GM19035 (cell line): ENCODE measurements at regions not wholly inside any gene's neighbourhood (a gene's known extent, or its start where the extent isn't known, plus 50 kb on each side); places are given as distances from the start of the nearest gene placed in this dataset.
A peak's percentile ranks its signal among the peaks of the same experiment; 100 is the strongest.

Experiments
- ATAC-seq: cut with Tn5 transposase; IDR thresholded peaks from one replicate; pipeline ENCODE4 v1.9.1; 2021; ENCODE audit not compliant: unreplicated experiment

- no peak for ATAC-seq
Measured at GRCh38 chr5:86875539-86875938, 257.8 kb downstream of the COX7C start.

DNA sequence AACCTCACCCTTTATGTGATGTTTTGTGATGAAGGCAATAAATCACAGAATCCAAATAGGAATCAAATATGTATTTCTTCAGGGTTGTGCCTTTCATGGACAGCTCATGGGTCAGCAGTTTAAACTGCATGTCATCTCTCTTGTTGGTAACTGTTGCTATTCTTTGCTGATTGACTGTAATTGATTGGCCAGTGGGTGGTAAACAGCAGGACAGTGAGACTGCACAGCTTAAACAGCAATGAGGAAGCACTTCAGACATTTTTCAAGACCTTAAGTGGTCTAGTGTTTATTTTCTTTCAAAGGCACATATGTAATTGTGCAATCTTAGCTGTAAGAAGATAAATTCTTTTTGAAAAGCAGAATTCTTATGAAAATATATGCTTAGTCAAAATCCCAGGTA is 260.5 kb downstream of the COX7C start:
- ATAC-seq, result no peak

DNA sequence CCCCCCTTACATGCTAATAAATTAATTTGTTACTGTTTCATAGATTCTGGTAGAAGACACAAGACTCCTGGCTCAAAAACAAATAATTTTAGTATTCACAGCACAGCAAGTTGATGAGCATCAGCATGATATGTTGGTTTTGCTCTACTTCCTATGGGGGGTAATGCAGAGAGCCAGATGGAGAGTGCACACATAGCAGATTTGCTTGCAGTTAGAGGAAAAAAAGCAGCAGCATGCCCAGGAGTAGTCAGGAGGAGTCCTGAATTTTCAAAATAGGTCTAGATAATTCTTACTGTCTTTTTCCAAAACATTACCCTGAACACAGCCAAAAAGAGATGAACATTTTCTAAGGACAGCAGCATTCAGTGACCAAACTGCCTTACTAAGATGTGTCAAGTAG is 261.3 kb downstream of the COX7C start:
- no peak for ATAC-seq

- peak; percentile 8 for ATAC-seq
Measured at GRCh38 chr5:86880344-86880743, 262.6 kb downstream of the COX7C start.

DNA sequence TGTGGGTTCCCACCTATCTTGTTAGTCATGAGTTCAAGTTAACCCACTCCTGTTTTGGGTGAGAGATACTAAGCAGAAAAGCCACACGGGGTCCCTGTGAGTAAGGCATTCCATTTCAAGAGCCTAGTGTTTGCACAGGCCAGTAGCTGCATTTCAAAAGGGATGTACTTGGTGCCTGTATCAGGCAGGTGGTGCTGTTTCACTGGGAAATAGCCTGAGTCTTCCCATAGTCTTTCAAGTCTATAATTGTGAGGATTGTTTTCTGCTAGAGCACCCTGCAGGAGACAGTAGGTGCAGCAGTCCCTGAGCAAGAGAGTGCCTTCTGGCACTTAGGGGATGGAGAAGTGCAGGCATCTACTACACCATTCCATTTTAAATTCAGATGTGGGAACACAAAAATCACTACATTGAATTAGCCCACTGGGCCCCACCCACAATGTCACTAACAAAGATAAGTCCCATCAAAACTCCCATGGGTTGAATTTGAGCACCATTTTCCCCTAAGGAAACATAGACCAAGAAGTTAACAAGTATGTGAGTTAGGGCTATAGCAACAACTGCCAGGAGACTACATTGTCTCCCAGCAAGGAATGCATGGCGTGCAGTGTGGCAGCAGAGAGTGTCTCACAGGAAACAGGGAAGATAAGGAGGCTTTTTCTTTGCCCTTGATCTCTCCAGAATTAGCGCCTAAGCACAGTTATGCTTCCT is 263.2 kb downstream of the COX7C start:
- ATAC-seq, result peak; percentile 89

- no peak for ATAC-seq
Measured at GRCh38 chr5:86881493-86882090, 263.9 kb downstream of the COX7C start.

DNA sequence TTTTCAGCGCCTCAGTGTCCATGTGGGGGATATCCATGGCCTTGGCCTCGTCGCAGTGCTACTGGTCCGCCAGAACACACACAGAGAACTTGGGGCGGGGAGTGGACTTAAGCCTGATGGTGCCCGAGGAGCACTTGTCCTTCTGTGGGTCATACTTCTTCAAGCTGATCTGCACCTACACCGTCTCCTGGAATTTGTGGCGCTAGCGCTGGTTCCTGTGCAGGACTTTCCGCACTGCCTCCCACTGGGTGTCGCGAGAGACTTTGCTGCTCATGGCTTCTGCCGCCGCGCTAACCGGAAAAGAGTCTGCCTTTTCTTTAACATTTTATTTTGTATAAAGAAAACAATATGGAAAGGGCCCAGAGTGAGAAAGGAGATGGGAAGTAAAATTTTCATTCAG is 266.9 kb downstream of the COX7C start:
- no peak for ATAC-seq

GRCh38 chr5:86885011-86885410 is 267.3 kb downstream of the COX7C start:
- ATAC-seq, result no peak

DNA sequence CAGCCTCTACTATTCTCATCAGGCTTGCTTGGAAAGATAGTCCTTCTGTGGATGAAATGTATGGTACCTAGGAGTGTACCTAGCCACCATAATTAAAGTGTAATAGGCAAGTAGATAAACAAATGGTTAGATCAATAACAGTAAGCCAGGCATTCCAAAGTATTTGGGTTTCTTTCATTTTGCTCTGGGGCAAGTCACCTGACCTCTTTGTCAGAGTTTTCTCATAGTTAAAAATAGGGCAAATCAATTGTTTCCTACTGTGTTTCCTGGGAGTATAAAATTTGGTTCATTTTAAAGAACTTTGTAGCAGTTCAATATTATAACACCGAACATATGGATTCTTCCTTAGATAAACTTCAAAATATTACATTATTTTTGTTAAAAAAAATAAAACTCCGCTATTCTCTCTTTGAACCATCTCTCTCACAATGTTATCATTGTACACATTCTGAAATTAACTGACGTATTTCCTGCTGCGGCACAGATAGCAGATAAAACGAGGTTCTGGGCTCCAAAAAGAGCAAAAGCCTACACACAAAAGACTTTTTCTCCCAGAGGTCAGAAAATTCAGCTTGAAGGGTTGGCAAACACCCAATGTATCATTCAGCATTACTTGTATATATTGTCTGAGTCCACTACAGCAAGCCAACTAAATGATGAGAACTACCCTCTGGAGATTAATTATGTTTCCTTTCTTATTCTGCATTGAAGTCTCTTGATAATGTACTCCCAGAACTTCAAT is 267.9 kb downstream of the COX7C start:
- ATAC-seq, result no peak

GRCh38 chr5:86890375-86890774 is 272.6 kb downstream of the COX7C start:
- ATAC-seq, result no peak

GRCh38 chr5:86894056-86894455 is 276.3 kb downstream of the COX7C start:
- ATAC-seq, result no peak

DNA sequence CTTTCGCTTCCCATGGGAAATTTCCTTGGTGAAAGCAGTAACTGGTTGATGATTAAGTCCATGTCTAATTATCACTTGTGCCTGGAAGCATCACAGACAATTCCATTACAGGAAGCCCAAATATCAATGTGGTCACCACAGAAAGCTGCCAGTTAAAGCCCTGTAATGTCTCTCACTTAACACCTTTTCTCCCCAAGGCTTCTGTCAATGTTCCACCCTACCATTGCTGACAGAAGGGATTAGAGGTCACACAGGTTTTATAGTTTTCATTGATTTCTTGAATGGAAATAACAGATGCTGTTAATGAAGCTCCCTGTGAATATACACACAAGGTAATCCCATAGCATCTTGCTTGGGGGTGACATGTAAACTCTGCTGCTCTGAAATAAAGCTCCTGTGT is 279.2 kb downstream of the COX7C start:
- ATAC-seq, result no peak

DNA sequence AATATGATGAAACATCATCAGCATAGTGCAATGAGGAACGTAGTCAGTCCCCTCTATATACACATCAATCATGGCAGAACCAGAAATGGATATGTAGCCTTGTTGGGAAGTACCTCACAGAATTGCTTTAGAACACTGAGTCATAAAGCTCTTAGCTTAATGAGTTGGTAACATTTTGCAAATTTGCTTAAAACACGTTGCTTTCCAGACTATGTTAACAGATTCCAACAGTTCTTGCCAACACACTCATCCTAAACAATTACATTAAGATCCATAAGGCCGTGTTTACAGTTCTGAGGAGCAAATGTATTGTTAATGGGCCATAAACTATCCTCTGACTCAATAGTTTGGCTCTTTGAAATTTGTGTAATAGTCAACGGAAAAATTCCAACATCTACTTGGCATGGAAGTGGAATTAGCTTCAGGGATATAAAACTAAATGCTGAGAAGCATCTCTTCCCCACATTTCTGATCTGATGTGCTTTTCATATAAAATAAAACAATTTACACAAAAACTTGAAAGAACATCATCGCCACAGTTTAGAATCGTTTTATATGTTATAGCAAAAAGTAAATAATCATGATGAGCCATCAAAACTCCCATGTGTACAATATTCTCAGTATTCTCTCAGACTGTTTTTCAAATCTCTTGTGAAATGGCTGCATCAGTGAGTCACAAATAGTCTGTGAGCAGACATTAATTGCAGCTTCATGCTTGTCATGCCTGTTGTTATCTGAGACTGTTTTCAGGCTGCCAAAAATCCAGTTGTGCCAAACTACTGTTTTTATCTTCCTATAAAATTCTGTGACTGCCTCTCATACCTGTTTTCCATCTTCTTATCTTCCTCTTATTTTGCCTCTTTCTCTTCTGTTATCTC is 291.9 kb downstream of the COX7C start:
- ATAC-seq, result no peak

DNA sequence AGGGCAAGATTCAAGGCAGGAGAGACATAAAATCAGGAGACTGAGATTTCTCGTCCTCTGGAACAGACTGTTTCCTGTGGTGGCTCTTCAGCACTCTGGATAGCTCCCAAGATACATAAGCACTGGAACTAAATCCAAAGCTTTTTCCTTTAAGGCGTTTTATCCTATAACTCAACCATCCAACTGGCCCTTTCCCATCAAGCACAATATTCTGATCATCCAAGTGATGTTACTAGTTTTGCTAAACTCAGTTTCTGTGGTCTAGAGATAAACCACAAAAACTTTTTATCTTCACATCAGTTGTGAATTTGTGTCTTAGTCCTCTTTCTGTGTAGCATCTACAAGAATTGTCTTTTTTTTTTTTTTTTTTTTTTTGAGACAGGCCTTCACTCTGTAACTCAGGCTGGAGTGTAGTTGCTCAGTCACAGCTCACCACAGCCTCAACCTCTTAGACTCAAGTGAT is 299.4 kb downstream of the COX7C start:
- ATAC-seq, result no peak

- no peak for ATAC-seq
Measured at GRCh38 chr5:86918246-86918645, 300.5 kb downstream of the COX7C start.

- no peak for ATAC-seq
Measured at GRCh38 chr5:86926033-86926432, 308.3 kb downstream of the COX7C start.

DNA sequence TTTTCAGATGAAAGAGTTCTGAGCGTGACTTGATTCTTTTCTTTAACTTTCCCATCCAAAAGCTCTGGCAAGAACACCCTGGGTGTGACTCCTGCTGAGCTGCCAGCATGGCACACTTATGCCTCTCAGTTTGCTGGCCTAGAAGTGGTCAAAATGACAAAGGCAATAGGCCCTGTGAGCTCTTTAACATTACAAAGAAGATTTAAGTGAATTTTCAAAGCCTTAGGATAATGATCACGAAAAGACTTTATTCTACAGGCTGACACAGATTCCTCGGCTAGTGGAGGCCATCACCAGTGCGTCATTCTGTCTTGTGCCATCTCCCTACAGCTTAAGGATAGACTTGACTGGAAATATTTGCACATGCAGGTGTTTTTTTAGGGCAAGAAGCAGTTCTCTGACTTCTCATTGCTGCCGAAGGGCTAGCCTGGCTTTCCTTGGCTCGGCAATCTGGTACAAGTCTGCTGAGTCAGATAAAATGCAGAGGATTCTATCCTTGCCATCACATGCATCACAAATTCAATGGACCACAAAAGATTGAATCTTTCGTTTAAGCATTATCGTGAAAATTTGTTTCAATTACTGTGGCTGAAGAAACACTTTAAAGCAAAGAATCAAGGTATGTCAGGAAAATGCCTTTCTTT is 311.5 kb downstream of the COX7C start:
- ATAC-seq, result no peak

- ATAC-seq, result no peak
Measured at GRCh38 chr5:86951761-86952160, 315.9 kb upstream of the RASA1 start.

DNA sequence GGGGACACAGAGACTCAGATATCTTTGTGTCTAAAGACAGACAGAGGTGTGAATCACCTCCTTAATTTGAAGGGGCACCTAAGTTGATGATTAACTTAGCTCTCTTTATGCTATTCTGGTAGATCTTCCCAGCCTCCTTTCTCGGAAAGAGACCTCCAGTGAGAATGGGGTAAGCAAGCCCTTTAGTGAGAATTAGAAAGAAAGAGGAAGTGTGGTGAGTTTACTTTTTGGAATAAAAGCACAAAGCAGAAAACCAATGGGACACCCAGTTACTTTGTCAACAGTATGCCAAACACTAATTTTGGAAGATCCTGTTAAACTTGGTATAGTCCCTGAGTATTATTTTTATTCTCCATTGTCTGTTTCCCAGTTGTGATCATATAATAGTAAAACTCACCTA is 302.8 kb upstream of the RASA1 start:
- no peak for ATAC-seq

DNA sequence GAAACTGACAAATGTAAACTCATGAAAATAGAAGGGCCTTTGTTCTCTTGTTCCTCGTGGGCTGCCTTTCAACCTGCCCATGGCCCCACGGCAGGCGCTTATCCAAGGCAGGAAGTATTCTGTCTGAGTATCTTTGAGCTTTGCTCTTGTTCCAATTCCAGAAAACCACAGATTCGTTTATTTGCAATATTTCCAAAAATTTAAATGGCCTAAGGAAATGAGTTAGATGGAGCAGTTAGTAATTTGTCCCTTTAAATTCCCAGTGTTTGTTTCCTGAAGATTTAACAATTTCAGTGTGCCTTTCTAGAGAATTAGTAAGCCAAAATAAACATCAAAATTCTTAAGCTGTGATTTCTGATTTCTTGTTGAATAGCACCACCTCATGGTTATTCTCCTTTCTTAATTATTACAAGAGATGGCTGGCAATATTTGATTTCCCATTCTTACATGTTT is 299.4 kb upstream of the RASA1 start:
- ATAC-seq, result no peak

DNA sequence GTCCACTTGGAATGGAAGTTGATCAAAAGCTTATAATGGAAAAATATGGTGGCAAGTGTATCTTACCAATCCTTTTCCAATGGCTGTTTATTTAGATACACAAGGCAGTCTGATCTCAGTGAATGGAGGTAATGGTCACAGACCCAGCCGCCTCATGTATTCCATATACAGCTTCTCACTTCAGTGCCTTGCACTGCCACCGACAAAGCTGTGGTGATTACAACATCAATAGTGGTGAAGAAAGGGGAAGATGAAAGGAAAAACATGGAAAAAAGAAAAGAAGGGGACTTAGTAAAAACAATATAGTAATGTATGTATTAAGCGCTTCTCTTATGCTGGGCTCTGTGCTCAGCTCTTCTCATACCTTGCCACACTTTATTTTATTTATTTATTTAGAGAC is 297.3 kb upstream of the RASA1 start:
- ATAC-seq, result no peak
